ENCODE measurements at regions not wholly inside any gene's neighbourhood (a gene's known extent, or its start where the extent isn't known, plus 50 kb on each side); places are given as distances from the start of the nearest gene placed in this dataset.

DNA sequence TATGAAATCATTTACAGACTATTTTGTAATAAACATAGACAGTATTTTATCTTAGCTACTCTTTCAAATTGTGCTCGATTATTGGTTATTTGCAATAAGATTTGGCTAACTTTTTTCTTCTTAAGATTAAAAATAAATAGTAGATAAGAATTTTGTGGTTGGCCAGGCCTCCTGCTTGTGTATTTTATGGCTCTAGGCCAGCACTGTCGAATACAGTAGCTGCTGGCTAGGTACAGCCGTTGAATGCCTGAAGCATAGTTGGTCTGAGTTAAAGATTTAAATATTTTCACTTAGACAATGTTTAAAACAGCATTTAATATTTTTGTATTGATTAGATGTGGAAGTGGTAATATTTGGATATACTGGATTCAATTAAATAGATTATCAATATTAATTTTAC is 481.0 kb downstream of the SPRY1 start:
- TF ChIP-seq GATA3 (IDR thresholded peaks at IDR 0.05; ENCODE audit: low read depth, low read length) = no peak
- TF ChIP-seq GATA2 (IDR thresholded peaks at IDR 0.05; ENCODE audit: low read depth, low read length) = no peak

Measured in SH-SY5Y (cell line).